Activated naive CD4-positive, alpha-beta T cell treated with anti-CD3 and anti-CD28 coated beads for 36 hours (primary cell): ENCODE measurements at regions not wholly inside any gene's neighbourhood (a gene's known extent, or its start where the extent isn't known, plus 50 kb on each side); places are given as distances from the start of the nearest gene placed in this dataset.

Experiments used
- CTCF ChIA-PET: fragments of 350-600 bp; sonication (Branson Sonifier 250); formaldehyde crosslinking; loops from one replicate; lab custom pipeline; 2021; ENCODE audit warnings: antibody characterized with exemption; lab: Charles Lee
- DNase-seq: peaks from one replicate; pipeline ENCODE4 v3.0.0-alpha.2; 2020
- H3K27ac Mint-ChIP-seq: one replicate; pipeline ENCODE4 v1.8.0; 2021; ENCODE audit warnings: mild to moderate bottlenecking, mixed read lengths
- H3K27me3 Mint-ChIP-seq: one replicate; pipeline ENCODE4 v1.8.0; 2021; ENCODE audit warnings: low read depth, mixed read lengths
- H3K36me3 Mint-ChIP-seq: one replicate; pipeline ENCODE4 v1.8.0; 2021; ENCODE audit warnings: low read depth, mixed read lengths
- H3K4me1 Mint-ChIP-seq: one replicate; pipeline ENCODE4 v1.8.0; 2021; ENCODE audit warnings: low read depth, mixed read lengths
- H3K4me3 Mint-ChIP-seq: one replicate; pipeline ENCODE4 v1.8.0; 2021; ENCODE audit warnings: mild to moderate bottlenecking, moderate library complexity, mixed read lengths
- H3K9me3 Mint-ChIP-seq: one replicate; pipeline ENCODE4 v1.8.0; 2021; ENCODE audit warnings: mixed read lengths
- intact Hi-C: fragments of 100-400 bp; cut with micrococcal nuclease; formaldehyde crosslinking; loops from one replicate; pipeline ENCODE4 v1.15.1; 2023

GRCh38 chr7:24233386-24233785 lies 50.6 kb upstream of the NPY start:
- H3K4me3 Mint-ChIP-seq: no peak overlapping the region
- CTCF ChIA-PET: no interaction called here
- no peaks in the 10 kb centered on the region for H3K36me3 Mint-ChIP-seq
- DNase-seq: no peak
- intact Hi-C loops: no loop called here
- H3K9me3 Mint-ChIP-seq: no peaks in the 10 kb centered on the region
- H3K27ac Mint-ChIP-seq: no peak overlapping the region
- peaks cover 3% of the 10 kb centered on the region for H3K27me3 Mint-ChIP-seq
- H3K4me1 Mint-ChIP-seq: peaks cover 3% of the 10 kb centered on the region
